Sciatic nerve (tissue), 2 donors: ENCODE measurements at regions not wholly inside any gene's neighbourhood (a gene's known extent, or its start where the extent isn't known, plus 50 kb on each side); places are given as distances from the start of the nearest gene placed in this dataset.
"Not testable (repeated sequence)": the region's sequence is repeated elsewhere in the genome, so short reads cannot be mapped to it uniquely, and the experiment has no call there.

ENCODE experiments used
- ATAC-seq: fragments of 200-7000 bp; cut with Tn5 transposase; one replicate; pipeline ENCODE4 v1.9.1; 2020; ENCODE audit warnings: mild to moderate bottlenecking, moderate library complexity
- DNase-seq: peaks from one replicate; pipeline ENCODE4 v3.0.0-alpha.2; 2020; ENCODE audit warnings: low spot score
- intact Hi-C: fragments of 100-400 bp; cut with DNase I; formaldehyde crosslinking; loops from one replicate; pipeline ENCODE4 v1.14.2; 2022
- donor health status: DM: no; HTN: no; CAD: no.
- donor health status: DM: no; HTN: no; CAD: no.

DNA sequence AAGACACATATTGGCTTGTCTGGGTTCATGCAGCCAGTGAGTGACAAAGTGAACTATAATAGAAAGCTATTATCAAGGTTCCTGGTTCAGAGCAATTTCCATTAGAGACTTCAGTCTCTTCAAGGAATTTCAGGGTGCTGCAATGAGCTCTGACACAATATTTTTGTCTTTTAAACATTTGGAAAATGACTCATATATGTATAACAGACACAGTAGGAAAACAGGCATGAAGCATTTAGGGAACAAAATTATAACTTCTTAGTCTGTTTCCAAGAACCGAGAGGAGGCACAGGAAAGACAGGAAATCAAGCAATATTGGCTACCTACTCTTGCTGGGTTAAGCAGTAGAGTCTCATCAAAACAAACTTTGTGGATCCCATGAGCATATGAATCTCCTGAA lies 170.4 kb downstream of the PTPRC start:
- DNase-seq, result no peak
- intact Hi-C loops, result no loop called here
- no peak for ATAC-seq

DNA sequence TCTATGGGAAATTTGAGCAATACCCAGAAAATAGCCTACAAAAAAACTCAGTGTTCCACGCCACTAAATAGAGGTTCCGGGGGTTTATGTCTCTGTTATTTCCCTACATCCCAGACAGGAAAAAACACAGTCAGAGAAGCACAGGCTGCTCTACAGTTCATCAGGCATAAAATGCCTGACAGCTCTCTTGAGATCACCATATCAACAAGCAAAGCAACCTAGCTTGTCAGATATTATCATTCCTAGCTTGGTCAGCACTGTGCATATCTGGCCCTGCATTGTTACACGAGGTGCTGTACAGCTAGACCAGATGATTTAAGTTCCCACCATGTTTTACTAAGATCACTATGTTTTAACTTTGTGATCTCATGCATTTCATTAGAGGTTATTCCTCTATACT lies 172.6 kb downstream of the PTPRC start:
- ATAC-seq (no peak), DNase-seq (no peak)
- intact Hi-C loops, result no loop called here

DNA sequence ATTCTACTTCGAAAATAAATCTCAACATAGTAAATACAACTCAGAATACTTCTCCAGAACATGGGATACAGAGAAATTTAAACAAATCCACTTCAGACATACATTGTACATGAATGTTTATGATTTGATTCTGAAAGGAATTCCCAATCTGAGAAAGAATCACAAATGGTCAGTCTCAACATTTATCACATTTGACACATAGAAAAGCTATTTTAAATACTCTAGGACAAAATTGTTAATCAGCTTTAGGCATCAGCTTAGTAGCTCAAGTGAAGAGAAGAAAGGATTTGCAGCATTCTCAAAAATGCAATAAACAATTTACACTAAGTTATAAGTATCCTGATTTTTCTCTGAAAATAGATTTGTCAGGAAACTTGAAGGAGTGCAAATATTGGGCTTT lies 184.8 kb downstream of the PTPRC start:
- intact Hi-C loops, result no loop called here
- DNase-seq (no peak), ATAC-seq (no peak)

DNA sequence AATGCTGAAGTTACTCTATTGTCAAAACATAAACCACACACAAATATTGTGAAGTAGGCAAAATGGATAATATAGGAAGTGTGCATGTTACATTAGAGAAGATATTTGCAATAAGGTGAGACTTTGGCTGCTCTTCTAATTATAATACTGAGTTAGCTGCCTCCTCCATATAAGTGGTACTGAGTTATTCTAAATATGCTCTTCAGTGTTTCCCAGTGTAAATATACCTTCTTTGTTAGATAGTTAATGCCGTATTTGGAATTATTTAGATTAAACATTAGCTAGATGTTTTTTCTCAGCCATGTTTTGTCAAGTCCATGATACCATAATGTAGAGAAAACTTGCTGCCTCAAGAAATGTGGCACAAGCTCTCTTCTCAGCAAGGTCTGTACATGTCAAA lies 186.4 kb downstream of the PTPRC start:
- DNase-seq (no peak), ATAC-seq (no peak)
- intact Hi-C loops, result no loop called here

DNA sequence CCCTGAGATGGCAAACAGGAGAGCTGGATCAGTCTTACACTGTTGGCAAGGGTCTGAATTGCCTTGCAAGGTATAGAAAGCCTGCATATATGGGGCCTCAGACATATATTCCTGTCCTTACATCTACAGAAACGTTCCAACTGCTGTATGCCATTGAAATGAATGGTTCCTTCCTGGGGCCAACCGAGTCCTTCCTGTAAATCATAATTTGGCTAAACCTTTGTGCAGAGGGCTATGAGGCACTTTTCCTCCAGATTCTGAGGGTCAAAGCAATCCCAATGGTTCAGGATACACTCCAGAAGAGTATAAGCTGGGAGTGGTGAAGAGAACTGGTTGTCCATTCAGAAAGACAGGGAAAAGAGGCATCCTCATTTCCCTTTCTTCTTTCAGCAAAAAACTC lies 190.5 kb downstream of the PTPRC start:
- ATAC-seq (no peak), DNase-seq (no peak)
- intact Hi-C loops, result no loop called here

DNA sequence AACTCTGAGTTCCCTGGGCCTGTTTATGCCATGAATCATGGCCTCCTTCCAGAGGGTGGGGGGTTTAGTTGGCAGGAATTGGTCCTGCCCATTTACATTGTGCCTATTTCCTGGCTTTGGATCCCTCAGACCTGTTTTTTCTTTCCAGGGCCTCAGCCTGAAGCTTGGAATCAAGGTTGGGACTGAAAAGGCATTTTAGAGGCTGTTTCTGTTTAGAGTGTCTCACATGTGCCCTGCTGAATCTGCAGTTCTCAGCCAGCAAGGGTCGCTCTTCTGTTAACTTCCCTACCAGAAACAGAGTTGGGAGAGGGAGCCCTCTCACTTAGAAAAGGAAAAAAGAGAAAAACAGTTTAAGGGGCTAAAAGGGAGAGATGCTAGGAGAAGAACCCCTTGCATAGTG lies 191.1 kb downstream of the PTPRC start:
- intact Hi-C loops, result no loop called here
- ATAC-seq, result no peak
- DNase-seq, result no peak

DNA sequence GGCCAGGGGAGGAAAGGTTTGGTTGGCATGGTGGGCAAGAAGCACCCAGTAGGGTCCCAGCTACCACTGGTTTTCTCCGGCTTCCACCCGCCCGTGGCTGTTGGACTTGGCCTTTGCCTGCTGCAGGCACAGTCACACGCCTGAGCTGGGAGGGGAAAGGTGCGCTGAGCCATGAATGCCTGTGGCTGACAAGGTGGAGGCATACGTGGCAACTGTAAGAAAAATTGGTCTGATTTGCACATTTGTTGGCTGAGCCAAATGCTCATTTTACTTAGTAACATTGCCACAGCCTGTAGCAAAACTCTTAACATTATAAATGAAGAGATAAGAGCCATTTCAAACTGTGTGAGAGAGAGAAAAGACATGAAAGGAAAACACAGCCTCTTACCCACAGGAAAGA lies 191.6 kb downstream of the PTPRC start:
- intact Hi-C loops, result no loop called here
- ATAC-seq (no peak), DNase-seq (no peak)

DNA sequence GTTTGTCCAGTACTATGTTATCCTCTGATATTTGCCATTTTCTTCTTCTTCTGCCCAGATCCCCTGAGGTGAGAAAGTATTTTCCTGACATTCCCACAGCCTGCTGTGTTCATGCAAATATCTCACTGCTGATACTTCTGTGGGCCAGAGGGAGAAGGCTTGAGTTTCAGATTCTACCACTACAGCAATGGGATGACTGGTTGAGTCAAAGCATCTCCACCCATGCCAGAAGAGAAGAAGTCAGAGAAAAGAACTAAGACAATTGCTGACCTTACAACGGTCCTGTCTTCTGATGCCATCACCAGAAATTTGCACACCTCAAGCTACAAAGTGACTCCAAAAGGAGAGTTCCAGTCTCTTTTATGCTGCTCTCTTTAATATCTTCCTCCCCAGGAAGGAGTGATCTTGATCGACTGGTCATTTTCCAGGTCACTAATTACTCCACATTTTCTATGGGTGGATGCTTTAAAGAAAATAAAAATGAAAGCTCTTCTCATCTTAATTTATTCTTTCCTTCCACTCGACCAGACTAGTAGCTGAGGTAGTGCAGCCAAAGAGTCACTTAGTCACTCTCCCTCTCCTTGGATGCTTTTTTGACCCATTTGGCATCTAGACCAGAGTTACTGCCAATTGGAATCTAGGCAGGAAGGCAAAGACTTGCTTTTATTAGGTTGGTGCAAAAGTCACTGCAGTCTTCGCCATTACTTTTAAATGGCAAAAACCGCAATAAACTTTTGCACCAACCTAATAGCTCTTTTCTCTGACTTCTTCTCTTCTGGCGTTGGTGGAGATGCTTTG lies 195.1 kb downstream of the PTPRC start:
- intact Hi-C loops, result no loop called here
- no peak for DNase-seq
- ATAC-seq, result no peak

DNA sequence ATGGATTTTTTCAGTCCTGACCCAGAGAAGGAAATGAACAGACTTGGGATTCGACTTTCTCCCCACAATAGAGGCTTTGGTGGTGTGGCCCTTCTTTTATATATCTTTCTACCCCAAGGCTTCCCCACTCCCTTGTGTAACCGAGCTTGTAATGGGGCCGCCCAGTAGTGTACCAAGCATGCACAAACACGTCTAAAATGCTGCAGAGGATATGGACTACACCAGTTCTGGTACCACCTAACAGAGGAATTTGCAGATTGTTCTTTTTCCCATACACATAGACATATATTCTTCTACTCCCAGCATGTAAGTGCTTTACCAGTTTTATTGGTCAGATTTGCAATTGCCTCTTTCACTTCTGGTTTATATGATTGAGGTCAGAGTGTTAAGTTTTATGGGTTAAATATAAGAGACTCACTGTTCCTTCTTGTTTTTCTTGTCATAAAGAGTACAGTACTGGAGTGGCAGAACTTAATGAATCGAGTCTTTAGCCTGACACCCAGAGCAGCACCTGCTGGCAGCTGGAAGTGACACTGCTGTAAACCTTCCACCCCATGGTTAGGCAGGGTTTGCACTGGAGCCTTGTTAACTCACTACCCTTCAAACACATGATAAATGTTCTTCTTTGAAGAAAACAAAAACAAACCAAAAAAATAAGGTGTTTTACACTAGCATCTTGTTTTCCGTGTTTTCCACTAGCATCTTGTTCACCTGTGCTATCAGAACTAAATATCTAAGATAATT lies 198.6 kb downstream of the PTPRC start:
- intact Hi-C loops, result no loop called here
- DNase-seq (no peak), ATAC-seq (no peak)

DNA sequence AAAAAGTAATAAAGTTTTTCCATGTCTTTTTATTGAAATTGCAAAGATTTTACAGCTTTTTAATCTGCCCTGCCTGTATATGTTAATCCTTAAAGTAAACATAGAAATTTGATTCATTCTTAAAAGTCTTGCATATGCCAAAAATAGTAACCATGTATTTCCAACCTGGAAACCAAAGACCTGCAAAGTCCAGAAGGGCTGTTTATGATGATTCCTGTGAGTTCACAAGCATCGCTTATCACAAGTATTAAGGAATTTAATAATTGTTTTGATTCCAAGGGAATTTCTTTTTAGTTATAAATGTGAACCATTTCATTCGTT lies 199.1 kb downstream of the PTPRC start:
- ATAC-seq, result no peak
- no peak for DNase-seq
- intact Hi-C loops, result no loop called here

DNA sequence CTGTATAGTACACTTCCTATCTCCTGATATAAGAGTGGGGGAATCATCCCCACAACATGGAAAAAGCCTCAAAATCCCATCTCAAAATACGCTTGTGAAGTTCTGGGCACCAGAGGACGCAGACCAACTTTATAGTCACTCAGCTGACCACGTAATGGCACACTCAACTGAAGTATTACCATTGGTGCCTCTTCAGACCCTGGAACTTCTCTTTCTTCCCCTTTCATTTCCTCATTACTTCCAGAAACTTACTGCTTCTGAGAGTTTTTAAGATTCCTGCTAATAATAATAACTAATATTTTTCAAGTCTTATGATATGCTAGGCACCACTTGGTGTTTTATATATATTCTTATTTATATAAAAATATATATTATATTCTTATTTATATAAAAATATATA lies 202.6 kb downstream of the PTPRC start:
- ATAC-seq, result no peak
- DNase-seq, result no peak
- intact Hi-C loops, result no loop called here

DNA sequence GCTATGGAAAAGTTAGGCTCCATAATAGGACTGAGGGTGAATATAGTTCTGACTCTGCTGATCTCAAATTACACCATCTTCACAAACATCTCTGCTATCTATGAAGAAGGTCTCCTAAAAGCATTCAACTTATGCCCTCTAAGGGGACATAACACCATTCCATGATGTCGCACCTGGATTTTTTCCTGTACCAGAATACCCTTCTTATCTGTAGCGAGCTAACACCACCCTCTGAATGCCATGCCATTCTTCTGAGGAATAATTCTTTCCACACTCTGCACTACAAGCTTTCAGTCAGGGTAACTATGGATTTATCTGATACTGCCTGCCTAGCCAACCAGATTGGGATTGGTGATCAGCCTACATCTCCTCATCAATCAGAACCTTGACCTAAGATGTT lies 203.8 kb downstream of the PTPRC start:
- intact Hi-C loops, result no loop called here
- no peak for DNase-seq

DNA sequence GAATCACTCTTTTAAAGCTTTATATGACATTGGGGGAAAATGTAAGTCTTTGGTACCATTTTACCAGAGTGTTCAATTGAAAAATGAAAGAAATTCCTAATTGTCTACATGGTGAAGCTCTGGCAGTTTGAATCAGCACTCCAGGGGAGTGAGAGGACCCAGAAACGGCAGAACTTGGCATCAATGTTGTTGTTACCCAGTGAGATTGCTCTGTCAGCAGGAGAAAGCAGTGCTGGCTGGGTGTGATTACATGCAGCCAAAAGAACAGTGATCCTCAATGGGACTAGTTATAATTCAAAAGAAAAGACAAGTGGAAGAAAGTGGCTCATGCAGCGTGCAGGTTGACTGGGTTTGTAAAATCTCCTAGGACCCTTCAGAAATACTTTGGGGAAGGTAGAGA lies 206.4 kb downstream of the PTPRC start:
- ATAC-seq (no peak), DNase-seq (no peak)
- intact Hi-C loops, result no loop called here

More for the DNA sequence above, 203.8 kb downstream of the PTPRC start:
- ATAC-seq, result no peak

DNA sequence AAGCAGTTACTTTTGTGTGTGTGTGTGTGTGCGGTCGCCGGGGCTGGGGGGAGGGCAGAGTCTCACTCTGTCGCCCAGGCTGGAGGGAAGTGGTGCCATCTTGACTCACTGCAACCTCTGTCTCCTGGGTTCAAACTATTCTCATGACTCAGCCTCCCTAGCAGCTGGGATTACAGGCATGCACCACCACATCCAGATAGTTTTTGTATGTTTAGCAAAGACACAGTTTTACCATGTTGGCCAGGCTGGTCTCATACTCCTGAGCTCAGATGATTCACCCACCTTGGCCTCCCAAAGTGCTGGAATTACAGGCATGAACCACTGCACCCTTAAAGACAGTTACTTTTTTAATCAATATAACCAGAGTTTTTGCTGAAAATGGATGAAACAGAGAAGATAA lies 207.0 kb downstream of the PTPRC start:
- intact Hi-C loops, result no loop called here
- ATAC-seq, result no peak
- no peak for DNase-seq

DNA sequence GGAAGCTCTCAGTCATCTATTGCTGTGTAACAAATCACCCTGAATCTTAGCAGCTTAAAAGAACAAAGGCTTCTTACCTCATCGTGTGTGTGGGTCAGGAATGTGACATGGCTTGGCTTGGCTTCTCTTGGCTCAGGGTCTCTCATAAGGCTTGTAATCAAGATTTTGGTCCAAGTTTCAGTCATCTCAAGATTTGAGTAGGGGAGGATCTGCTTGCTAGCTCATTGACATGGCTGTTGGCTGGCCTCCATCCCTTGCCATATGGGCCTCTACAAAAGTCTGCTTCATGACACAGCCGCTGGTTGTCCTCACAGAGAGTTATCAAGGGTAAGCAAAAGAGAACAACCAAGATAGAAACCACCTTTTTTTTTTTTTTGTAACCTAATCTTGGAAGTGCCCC lies 207.7 kb downstream of the PTPRC start:
- DNase-seq, result no peak
- no peak for ATAC-seq
- intact Hi-C loops, result no loop called here

DNA sequence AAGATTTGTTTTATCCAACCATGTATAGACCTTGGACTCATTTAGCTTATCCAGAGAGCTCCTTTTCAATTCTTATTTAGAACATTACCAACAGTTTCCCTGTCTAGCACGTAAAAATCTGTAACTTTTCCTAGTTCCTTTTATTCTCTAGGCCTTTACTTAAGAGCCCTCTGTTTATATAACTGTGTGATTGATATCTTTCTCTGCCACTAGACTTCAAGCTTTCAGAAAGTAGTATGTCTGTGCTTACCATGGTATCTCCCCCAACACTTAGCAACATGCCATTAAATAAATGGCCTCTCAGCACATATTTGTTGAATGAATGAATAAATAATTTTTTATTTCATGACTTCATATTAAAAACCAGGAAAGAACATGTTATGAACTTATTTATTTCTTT lies 209.4 kb downstream of the PTPRC start:
- no peak for ATAC-seq
- DNase-seq, result no peak
- intact Hi-C loops, result no loop called here

DNA sequence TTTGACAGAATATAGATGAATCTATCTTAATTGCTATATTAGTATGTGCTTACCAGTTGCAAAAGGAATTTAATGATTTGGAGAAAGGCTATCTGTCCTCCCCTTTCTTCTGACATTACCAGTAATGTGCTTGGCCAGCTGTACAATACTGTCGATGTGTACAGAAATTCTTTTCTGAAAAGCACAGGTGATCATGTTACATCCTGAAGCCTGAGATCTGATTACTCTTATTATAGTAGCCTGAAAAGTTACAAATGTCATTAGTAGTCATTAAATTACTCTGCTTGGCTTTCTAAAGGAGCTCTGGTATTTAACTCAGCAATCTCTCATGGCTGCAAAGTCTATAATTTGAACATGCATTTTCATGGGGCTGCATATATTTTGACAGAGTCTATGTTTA lies 209.8 kb downstream of the PTPRC start:
- ATAC-seq (no peak), DNase-seq (no peak)
- intact Hi-C loops, result no loop called here

DNA sequence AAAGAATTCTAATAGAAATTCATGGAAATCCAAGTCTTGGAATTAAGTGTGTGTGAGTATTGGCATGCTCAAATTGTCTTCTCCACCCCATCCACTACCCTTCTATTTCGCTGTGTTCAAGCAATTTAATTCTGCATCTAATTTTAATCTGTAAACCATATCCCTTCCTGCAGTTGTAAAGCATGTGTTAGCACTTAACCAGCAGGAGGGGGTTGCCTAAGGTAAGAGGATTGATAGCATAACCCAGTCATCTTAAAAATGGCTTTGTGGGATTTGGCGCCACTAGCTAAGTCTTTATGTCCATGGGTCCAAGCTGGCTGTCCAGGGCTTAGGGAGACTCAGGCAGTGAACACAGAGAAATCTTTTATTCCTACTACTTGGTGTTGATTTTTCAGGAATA lies 210.3 kb downstream of the PTPRC start:
- ATAC-seq, result no peak
- intact Hi-C loops, result no loop called here
- DNase-seq, result no peak

DNA sequence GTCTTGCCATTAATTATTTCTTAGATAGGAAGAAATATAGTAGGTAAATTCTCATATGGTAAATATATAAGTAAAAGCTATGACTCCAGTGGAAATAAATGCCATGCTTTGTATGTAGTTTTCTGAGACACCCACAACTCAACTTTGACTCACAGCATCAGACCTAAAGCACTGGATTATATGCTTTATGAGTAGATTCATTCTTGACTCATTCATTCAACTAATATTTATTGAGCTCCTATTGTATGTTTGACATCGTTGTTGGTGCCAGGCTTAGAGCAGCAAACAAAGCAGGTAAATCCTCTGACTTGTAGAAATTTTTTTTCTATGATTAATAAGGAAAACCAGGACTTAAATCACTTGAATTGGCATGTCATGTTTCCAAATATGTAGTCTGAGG lies 211.4 kb downstream of the PTPRC start:
- ATAC-seq (no peak), DNase-seq (no peak)
- intact Hi-C loops, result no loop called here

DNA sequence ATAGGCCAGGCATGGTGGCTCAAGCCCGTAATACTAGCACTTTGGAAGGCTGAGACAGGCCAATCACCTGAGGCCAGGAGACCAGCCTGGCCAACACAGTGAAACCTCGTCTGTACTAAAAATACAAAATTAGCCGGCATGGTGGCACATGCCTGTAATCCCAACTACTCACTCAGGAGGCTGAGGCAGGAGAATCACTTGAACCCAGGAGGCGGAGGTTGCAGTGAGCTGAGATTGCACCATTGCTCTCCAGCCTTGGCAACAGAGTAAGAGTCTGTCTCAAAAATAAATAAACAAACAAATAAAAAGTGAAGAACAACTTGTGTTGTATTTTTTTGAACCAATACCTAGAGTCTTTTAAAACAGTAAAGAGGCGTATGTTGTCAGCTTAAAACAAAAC lies 212.1 kb downstream of the PTPRC start:
- intact Hi-C loops, DNase-seq, ATAC-seq: not testable (repeated sequence)

DNA sequence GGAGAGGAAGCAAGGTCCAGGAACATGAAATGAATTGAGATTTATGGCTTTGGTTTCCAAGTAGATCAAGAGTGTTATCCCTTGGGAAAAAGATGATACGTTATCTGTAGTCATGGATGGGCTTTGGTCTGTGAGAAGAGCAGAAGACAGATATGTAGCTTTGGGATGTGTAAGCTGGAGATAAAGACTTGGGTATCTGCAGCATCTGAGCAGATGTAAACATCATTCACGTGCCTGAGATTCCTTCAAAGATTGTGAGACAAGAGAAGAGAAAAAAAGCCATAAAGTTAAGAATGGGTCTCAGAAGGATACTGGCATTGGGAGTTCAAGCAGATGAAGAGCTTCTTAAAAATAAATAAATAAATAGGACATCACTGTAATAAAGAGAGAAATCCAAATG lies 217.8 kb downstream of the PTPRC start:
- intact Hi-C loops, result no loop called here
- DNase-seq (no peak), ATAC-seq (no peak)
